Suppressor macrophage treated with lipopolysaccharide for 4 hours (primary cell): ENCODE measurements at regions not wholly inside any gene's neighbourhood (a gene's known extent, or its start where the extent isn't known, plus 50 kb on each side); places are given as distances from the start of the nearest gene placed in this dataset.

ENCODE experiments used
- DNase-seq: peaks from one replicate; pipeline ENCODE4 v3.0.0-alpha.2; 2020

DNA sequence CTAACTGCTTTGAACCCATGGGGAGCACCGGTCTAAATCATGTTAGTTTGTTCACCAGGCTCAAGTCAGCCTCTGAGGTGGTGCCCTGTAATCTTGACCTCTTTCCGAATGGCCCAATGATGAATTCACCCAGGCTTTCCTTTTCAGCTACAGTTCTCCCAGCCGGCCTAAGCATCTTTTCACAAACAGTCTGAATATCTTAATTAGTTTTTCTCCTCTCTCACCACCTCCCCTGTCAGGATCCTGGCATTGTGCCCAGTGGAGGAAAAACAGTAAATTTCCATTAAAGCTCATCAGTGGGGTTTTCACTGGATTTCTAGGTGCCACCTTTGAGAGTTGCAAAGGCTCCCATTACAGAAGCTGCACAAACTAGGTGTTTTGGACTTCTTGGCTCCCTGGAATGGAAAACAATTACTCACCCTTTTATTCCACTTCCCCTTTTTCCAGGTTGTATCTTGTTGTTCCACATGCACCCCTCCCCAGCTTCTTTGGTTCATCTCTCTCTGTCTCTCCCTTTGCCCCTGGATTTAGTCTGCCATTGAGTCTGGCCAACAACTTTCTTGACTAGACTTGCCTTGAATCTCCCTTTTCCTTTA, 69.4 kb upstream of the ADAMTSL1 start:
- no peak for DNase-seq

DNA sequence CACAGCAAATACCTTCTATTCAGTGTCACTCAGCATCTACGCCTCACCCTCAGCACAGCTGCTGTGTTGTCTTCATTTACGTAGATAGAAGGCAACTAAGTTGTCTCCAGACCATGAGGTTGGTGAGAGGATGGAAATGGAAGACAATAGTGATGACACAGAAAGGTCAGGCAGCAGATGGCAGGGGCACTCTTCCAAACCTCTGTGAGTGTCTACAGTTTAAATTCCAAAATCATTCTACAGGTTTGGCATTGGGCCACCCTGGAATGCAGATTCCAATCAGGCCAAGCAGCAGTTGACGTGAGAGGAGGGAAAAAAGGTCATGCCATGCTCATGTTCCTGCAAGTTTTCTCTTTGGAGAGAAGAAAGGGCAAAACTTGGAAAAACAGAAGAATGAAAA, 68.7 kb upstream of the ADAMTSL1 start:
- no peak for DNase-seq

DNA sequence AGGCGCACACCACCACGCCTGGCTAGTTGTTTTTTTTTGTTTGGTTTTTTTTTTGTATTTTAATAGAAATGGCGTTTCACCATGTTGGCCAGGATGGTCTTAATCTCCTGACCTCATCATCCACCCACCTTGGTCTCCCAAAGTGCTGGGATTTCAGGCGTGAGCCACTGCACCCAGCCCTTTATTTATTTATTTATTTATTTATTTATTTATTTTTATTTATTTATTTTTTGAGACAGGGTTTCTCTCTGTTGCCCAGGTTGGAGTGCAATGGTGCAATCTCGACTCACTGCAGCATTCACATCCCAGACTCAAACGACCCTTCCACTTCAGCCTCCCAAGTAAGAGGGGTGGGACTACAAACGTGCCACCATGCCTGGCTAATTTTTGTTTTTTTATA, 63.0 kb upstream of the ADAMTSL1 start:
- DNase-seq: no peak

DNA sequence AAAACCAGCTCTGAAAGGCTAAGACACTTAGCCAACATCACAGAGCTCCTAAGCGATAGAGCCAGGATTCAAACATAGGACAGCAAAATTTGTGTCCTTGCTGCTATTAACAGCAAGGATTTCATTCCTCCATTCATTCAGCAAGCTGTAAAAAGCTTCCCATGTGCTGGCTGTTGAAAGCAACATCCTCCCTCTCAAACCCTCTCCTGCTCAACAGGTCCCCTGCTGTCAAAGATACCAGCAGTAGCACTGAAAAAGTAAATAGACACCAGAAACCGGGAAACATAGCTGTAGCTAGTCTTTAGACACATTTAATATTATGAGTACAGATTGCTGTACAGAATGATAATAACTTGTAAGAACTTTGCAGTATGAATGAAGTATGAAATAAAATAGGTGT, 52.6 kb upstream of the ADAMTSL1 start:
- no peak for DNase-seq

DNA sequence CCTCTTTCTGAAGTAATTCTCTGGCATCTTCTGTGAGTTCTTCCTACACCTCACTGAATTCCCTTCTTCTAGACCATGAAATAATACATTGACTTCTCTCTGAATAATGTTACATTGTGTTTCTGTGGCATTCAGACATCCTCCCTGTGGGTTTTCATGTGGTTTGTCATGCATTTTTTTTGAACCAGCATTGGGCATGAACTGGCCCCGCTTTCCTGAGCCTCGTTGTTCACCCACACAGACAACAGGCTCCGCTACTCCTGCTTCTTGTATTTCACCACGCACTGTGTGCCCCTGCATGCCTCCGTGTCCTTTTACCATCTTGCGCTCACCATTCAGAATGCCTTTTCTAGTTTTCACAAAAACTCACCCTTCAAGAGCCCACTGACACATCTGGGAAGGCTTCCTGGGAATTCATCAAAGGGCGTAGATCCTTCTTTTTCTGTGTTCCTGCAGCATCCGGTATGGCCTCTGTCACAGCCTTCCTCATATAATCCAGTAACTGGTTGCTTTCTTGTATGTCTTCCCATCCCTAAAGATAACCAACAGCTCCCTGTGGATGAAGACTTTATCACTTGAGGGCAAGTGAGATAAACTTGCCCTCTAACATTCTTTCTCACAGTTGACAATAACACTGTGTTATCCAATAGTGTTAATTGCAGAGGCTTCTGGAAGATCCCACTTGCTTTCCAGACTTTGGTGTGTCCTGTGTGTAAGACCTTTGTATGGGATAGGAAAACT, 51.5 kb upstream of the ADAMTSL1 start:
- no peak for DNase-seq

DNA sequence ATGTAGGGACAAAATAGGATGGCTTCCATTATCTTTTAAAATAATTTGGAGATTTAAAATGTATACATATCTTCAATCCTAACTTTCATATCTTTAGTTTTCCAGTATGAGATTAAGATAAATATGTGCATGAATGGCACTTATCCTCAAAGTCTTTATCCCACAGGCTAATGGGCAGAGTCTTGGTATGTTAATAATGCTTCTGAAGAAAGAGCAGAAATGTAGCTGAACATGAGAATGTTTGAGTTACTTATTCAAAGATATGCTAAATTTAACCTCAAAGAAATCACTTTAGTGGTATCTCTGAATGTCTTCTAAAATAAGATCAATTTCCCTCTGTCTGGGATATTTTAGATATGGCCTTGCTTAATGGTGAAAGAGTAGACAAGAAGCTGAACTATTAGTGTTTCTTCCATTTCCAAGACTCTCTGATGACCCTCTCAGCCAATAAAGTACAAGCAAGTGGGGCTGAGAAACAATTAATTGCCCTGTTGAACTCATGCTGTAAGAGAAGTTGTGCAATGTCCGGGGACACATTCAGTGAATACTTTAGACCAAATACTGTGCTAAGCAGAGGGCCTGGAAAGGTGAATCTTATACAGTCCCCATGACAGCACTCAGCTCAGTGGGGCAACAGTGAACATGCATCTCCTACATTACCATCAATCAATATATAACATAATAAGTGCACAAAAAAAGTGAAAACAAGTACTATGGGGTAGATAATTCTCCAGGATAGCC, 50.0 kb upstream of the ADAMTSL1 start:
- no peak for DNase-seq
